ENCODE measurements at regions not wholly inside any gene's neighbourhood (a gene's known extent, or its start where the extent isn't known, plus 50 kb on each side); places are given as distances from the start of the nearest gene placed in this dataset.

- H3K9me3 ChIP-seq (ENCODE audit: control insufficient read depth in 2 of 3, insufficient read depth in 1 of 3, low read length in 3 of 3): peaks cover 0 to 10% (median 4%) of the 10 kb centered on the region in 3 donors
- H3K27me3 ChIP-seq (ENCODE audit: control insufficient read depth, insufficient read depth, low read length): no peaks in the 10 kb centered on the region
- DNase-seq: no peak
- no peak overlapping the region for H3K4me3 ChIP-seq (ENCODE audit: low read length in 3 of 3)
- H3K4me1 ChIP-seq (ENCODE audit: control insufficient read depth in 2 of 3, insufficient read depth in 2 of 3, low read depth in 1 of 3, low read length in 3 of 3): peaks cover 0 to 4% (median 3%) of the 10 kb centered on the region in 3 donors
- no peak overlapping the region for H3K9ac ChIP-seq (ENCODE audit: low read length in 3 of 3)
- H3K36me3 ChIP-seq (ENCODE audit: control insufficient read depth in 2 of 3, insufficient read depth in 3 of 3, low read length in 3 of 3): no peaks in the 10 kb centered on the region
- TF ChIP-seq CTCF (IDR thresholded peaks at IDR 0.05; ENCODE audit: borderline replicate concordance, extremely low read depth, insufficient read depth): no peak
- intact Hi-C loops (cut with DNase I): no loop called here
- no peak for FAIRE-seq
- no peak overlapping the region for H3K27ac ChIP-seq (ENCODE audit: low read depth in 2 of 2, low read length in 2 of 2)
Measured at GRCh38 chr16:86917471-86918365, 339.4 kb downstream of the FOXL1 start.

- no peak for FAIRE-seq
- Histone ChIP-seq H3K27ac (ENCODE audit: low read depth in 2 of 2, low read length in 2 of 2) (no peak overlapping the region), H3K9me3 (ENCODE audit: control insufficient read depth in 2 of 3, insufficient read depth in 1 of 3, low read length in 3 of 3) (peaks cover 0 to 10% (median 4%) of the 10 kb centered on the region in 3 donors), H3K4me1 (ENCODE audit: control insufficient read depth in 2 of 3, insufficient read depth in 2 of 3, low read depth in 1 of 3, low read length in 3 of 3) (peaks cover 0 to 4% (median 3%) of the 10 kb centered on the region in 3 donors), H3K27me3 (ENCODE audit: control insufficient read depth, insufficient read depth, low read length) (no peaks in the 10 kb centered on the region), H3K36me3 (ENCODE audit: control insufficient read depth in 2 of 3, insufficient read depth in 3 of 3, low read length in 3 of 3) (no peaks in the 10 kb centered on the region), H3K9ac (ENCODE audit: low read length in 3 of 3) (no peak overlapping the region), H3K4me3 (ENCODE audit: low read length in 3 of 3) (no peak overlapping the region)
- intact Hi-C loops (cut with DNase I): no loop called here
- TF ChIP-seq CTCF (IDR thresholded peaks at IDR 0.05; ENCODE audit: borderline replicate concordance, extremely low read depth, insufficient read depth): no peak
- DNase-seq: no peak
Measured at GRCh38 chr16:86918637-86919036, 340.3 kb downstream of the FOXL1 start.

GRCh38 chr16:86919078-86919477 lies 340.7 kb downstream of the FOXL1 start:
- Histone ChIP-seq H3K4me3 (ENCODE audit: low read length in 3 of 3) (no peak overlapping the region), H3K36me3 (ENCODE audit: control insufficient read depth in 2 of 3, insufficient read depth in 3 of 3, low read length in 3 of 3) (no peaks in the 10 kb centered on the region), H3K27ac (ENCODE audit: low read depth in 2 of 2, low read length in 2 of 2) (no peak overlapping the region), H3K9me3 (ENCODE audit: control insufficient read depth in 2 of 3, insufficient read depth in 1 of 3, low read length in 3 of 3) (peaks cover 0 to 10% (median 4%) of the 10 kb centered on the region in 3 donors), H3K9ac (ENCODE audit: low read length in 3 of 3) (no peak overlapping the region), H3K4me1 (ENCODE audit: control insufficient read depth in 2 of 3, insufficient read depth in 2 of 3, low read depth in 1 of 3, low read length in 3 of 3) (peaks cover 0 to 4% (median 3%) of the 10 kb centered on the region in 3 donors), H3K27me3 (ENCODE audit: control insufficient read depth, insufficient read depth, low read length) (no peaks in the 10 kb centered on the region)
- no peak for TF ChIP-seq CTCF (IDR thresholded peaks at IDR 0.05; ENCODE audit: borderline replicate concordance, extremely low read depth, insufficient read depth)
- DNase-seq: peak in 3 of 5 donors; percentile 75 to 85 (median 81)
- no peak for FAIRE-seq
- intact Hi-C loops (cut with DNase I): no loop called here

Data from kidney (tissue), 13 donors.